Activated CD8-positive, alpha-beta memory T cell treated with anti-CD3 and anti-CD28 coated beads, Interleukin-2, amount 50 U/mL, for 4 hours (primary cell): ENCODE measurements at regions not wholly inside any gene's neighbourhood (a gene's known extent, or its start where the extent isn't known, plus 50 kb on each side); places are given as distances from the start of the nearest gene placed in this dataset.

Experiments used
- DNase-seq: peaks from one replicate; pipeline ENCODE4 v3.0.0-alpha.2; 2020

DNA sequence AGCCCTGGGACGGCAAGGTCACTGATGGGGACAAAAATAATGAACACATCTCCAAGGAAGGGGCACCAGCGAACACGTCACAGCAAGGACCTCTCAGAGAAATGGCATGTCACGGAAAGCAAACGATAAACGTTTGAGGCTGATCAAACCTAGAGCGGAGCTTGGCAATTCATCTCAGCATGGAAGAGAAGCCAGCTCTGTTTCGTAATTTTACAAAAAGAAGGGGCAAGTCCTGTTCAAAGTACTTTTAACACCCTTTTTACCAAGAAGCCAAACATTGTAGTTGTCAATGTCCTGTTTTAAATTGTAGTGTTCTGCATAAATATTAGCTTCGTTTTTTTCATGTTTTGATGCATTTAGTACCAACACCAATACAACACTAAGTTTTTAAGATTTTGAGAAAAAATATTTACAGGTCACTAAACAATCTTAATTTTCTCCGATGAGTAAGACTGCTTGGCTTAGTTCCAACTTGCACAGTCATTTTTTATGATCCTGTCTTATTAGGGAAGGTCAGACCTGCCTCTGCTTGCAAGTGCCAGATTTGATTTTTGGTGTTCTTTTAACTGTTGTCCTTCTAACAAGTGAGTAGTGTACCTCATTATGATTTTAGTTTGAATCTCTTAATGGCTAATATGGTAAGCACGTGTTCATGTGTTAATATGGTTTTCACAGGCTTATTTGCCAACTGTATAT, 818.5 kb upstream of the SALL3 start:
- DNase-seq = no peak

DNA sequence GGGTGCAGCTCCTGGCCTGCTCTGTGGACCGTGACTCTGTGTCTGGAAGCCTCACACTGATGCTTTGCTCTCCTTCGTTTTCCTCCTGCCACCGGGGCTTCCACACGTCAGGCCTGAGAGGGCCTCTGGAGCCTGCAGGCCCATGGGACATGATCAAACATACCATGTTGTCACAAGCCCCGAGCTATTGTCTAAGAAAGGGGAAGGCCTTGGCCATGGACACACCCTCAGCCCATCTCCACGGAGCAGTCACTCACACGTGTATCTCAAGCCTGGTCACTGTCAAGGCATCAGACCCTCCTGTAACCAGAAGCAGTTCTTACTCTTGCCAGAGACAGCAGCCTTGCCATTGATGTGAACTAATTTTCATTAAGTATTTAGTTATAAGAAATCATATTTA, 814.1 kb upstream of the SALL3 start:
- DNase-seq = no peak

DNA sequence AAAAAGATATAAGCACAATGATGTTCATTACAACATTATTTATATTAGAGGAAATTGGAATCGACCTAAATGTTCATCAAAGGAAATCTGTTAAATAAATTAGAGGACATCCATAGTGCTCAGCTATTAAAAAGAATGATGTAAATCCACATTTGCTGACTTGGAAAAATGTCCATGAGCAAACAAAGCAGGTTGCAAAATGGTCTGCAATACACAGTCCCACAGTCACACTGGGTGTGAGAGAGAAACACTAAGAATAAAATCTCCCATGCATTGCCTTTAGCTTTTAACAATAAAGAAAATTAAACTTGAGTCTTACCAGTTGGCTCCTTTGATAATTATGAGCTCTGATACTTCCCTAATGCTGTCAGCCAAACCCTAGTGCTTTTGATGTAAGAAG, 811.1 kb upstream of the SALL3 start:
- DNase-seq = no peak

DNA sequence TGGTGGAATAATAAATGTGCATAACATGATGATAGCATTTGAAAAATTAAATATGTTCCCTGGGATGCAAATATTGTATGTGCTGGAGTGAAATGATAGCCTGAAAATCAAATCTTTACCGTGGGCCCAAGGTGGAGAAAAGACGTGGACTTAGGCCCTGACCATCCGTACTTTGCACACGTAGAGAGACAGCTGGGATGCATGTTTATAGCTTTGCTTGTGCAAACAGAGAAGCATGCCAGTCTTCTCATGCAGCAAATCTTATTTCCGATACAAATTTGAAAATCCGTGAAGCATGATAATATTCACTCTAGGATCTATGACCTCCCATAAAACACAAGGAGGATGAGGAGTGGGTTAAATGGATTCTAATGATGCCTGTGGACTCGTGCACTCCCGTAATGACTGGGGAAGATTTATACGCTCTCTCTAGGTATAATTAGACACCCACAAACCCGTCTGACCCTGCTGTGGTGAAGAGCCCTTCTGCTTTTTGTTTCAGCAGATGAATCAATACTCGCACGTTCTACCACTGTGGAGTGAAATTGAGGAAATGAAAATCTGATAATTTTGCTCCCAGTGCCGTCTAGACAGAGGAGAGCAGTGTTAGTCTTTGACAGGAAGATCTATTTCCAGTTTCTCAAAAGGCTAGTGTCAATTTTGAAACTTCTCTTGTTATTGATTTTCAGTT, 810.3 kb upstream of the SALL3 start:
- no peak for DNase-seq

DNA sequence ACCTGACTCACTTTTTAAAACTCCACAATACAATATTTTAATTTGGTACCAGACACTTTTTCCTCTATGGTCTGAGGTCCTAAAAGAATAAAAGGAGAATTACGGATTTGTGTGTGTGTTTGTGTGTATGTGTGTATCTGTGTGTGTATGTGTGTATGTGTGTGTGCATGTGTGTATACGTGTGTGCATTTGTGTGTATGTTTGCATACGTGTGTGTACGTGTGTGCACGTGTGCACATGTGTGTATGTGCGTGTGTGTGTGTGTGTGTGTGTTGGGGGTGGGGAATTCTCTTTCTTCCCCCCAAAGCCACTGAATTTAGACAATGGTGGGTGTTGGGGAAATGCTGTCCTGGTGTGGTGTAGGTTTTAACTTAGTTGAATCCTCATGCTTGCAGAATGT, 807.7 kb upstream of the SALL3 start:
- no peak for DNase-seq

DNA sequence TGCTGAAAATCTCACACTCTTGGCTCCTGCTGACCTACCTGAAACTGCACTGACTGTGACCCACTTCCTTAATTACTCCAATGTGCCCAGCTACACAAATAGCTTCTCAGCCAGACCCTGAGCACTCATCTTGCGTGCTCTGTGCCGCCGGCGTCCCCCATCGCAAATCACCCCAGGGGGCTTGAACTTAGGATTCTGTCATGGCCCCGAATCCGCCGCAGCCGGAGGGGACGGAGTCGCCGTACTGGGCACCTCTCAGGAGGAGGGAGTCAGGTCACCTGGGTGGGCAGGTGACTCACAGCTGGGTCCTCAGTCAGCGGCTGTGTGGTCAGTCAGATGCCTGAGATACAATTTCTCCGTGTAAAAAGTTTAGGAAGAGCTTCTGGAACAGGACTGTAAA, 804.9 kb upstream of the SALL3 start:
- no peak for DNase-seq

DNA sequence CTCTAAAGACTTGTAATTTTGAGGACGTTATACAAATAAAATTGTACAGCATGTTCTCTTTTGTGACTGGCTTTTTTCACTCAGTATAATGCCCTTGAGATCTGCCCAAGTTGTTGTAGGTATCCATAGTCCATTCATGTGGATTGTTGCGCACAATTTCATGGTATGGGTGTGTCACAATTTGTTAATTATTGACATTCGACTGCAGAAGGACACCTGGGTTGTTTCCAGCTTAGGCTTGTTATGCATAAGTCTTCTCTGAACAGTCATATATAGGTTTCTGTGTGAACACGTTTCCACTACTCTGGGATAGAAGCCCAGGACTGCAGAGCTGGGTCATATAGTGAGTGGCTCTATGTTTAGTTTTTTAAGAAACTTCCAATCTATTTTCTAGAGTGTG, 800.8 kb upstream of the SALL3 start:
- no peak for DNase-seq

DNA sequence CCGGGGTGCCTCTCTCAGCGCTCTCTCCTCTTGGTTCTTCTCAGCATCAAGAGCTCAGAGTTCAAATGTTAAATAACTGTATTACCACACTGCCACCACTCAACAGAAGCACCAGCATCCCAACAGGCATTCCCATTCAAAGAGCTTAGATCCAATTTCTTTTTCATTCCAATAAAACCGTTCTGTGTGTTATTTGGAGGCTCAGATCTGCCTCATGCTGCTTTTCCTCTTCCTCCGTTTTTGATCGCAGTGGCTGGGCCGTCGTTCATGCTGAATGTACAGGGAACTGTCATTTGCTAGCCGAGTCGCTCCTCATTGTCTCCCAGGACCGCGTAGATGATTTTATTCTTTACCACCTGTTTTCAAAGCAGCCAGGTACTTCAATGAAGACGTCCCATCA, 798.9 kb upstream of the SALL3 start:
- DNase-seq = no peak

DNA sequence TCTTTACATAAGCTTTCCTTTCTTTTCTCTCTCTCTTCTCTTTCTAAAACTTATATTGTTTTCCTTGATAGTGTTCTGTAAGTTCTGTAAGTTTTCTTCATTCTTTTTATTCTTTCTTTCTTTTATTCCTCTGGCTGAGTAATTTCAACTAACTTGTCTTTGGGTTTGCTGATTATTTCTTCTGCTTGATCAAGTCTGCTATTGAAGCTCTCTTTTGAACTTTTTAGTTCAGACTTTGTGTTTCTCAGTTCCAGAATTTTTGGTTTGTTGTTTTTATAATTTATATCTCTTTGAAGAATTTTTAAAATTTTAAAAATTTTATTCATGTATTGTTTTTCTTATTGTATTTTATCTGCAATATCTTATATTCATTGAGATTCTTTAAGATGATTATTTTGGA, 795.8 kb upstream of the SALL3 start:
- DNase-seq = no peak

DNA sequence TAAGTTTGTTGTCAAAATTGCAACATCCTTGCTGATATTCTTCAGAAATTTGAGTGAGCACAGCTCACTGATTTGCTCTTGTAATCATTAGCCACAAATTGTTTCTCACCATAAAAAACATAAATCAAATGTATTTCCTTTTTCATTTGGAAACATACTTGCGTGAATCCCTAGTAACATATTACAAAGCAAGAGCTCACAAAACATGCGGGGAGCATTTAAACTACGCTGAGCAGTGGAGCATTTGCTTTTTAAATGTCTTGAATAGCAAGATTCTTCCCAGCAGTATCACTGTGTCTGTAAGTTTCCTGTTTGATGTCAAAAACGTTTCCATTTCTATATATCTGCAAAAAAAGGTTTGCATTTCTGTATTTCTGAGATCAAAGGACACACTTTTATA, 788.3 kb upstream of the SALL3 start:
- no peak for DNase-seq

DNA sequence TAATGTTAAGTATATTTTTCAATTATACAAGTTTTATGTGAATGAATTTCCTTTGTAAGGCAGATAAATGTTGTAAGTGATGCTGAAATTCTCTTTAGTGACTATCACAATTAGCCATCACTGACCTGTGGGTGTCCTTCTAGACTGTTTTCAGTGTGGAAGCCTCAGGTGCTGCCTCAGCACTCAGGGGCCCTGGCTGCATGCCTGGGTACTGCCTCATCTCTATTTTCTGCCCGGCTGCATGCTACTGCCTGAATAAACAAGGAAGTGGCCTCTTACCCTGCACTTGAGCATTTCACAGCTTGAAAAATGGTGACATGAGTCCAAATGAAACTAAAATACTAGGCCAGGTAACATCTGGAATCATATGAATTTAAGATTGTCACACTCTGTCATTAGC, 787.6 kb upstream of the SALL3 start:
- no peak for DNase-seq

DNA sequence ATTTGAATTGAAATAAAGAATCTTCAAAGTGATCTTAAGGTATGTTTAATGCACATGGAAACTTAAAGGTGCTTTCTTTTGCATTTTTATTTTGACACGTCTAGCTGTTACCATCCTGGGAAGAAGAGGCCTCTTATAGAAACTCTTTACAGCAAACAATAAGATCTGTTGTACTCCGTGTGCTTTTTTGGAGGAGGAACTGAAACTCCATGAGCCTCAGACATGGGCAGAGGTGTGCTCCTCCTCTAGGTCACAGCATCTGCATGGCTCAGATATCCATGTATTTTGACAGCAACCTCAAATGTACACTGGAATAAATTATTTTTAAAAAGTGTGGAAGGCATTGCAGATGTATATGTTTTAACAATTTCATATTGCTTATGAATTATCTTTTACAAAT, 783.3 kb upstream of the SALL3 start:
- DNase-seq = no peak

DNA sequence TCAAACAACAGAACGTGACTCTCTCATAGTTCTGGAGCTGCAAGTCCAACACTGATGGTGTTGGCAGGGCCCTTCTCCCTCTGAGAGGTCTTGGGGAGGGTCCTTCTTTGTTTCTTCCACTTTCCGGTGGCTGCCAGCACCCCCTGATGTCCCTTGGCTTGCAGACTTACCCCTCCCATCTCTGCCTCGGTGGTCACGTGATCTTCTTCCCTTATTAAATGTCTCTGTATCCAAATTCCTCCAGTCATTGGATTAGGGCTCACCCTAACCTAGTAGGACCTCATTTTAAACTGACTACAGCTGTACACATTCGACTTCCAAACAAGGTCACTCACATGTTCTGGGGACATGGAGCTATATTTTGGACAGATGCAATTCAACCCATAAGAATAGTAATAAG, 780.6 kb upstream of the SALL3 start:
- DNase-seq = no peak

DNA sequence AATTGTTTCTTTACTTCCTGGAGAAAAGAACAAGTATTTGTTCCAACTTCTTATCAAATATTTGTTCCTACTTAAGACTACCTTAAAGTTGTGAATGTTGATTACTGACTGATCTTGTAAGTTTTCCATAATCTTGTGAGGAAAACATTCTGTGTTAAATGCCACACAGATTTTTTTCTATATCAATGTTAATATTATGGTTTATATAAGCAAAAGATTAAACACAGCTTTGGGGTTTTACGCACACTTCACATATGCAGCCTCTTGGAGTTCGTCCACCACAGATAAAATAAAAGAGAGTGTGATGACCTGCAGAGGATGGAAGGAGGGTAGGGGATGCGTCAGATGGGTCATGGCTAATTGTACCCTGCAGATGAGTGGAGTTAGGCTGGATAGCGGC, 780.0 kb upstream of the SALL3 start:
- no peak for DNase-seq

DNA sequence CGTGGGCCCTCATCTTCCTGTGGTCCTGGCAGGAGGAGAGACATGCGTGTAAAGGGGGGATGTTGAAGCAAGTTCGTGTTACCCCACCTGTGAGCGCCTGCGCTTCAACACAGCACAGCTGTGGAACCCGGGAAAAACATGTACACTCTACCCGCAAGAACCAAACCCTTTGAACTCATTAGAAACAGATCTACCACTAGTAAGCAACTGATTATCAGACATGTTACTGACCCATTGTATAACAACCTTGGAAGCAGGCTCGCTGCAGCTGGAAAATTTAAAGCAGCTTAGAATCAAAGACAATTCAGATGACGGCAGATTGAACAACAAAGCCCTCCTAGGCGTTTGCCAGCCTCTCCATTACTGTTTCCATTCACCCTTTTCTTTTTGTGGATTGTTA, 771.7 kb upstream of the SALL3 start:
- no peak for DNase-seq

DNA sequence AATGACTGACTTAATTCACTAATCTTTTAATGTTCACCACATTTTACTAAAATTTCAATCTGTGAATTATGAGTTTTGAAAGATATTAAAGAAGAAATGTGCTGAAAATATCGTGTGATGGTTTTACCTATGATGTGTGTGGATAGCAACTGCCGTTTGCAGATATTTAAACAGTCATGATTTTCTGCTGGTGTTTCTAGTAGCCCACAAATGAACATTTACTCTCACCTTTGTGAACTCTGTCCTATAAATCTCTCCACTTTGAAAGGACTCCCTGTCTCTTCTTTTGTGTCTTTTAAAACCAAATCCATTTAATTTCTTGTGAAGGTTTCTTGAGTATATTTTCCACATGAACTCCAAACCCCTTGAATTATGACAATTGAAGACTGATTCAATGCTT, 771.2 kb upstream of the SALL3 start:
- no peak for DNase-seq

DNA sequence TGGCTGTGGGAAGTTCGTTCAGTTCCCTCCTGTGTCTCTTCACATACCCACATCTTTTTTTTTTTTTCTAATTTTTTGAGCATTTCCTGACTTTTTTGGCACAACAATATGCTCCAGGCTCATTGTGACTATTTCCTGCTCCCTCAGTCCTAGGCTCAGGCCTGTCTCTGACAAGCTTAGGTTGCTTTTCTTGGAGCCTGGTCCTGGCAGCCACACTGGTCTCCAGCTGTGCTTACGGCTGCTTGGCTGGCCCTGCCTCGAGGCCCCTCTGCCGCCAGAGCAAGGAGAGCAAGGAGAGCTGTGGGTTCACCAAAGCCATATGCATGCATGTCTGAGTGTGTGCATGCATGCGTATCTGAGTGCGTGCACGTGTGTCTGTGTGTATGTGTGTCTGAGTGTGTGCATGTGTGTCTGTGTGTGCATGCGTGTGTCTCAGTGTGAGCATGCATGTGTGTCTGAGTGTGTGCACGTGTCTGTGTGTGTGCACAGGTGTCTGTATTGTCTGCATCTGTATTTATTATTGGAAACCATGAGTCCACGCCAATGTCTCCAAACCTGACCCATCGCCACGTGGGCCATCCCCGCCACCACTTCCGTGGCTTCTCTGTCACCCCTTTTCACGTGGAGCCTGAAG, 766.1 kb upstream of the SALL3 start:
- no peak for DNase-seq

DNA sequence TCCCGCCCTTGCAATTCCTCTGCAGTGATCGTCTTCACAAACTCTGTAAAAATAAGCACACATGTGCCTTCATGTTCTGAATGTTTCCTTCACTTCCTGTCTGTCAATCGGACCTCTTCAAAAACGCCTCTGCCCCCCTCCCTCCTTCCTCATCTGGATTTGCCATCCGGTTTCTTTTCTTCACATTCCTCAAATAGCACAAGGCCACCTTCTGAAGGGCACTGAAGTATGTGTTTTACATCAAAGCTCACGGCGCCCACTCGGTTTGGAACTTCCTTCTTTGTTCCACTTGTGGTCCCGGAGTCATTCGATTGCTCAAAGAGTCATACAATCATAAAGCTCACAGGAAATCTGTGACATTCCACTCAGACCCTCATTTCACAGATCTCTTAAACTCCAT, 758.1 kb upstream of the SALL3 start:
- DNase-seq = no peak

DNA sequence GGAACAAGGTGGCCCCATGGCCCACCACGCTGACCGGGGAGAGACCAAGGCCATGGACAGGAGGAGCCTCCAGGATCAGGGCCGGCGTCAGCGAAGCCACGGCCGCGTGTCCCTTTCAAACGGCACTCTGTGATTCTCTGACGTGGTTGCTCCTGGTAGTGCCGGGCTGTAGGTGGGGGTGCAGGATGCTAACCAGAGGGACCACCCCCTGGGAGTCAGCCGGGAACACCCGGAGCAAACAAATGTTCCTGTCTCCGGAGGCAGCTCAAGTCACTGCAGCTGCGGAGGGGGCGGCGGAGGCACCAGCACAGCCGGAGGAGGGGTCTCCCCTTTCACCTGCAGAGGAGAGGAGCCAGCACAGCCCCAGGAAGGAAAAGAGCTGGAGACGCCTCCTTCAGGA, 750.6 kb upstream of the SALL3 start:
- no peak for DNase-seq

DNA sequence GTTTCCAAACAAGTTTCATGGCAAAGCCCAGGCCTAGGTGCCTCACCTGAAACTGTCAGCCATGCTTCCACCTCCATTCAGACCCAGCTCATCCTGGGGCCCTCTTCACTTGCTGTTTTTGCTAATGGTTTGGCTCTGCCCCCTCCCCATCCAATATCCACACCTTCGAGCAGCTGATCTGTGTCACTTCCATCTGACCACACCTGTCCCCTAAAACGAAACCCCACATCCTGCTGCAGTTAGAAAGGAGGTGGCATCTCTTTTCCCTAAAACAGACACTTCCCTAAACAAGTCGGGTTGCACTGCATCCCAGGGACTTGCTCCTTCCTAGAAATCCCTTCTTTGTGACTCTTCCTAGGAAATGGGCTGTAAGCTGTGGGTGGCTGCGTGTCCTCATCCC, 748.7 kb upstream of the SALL3 start:
- DNase-seq = no peak

DNA sequence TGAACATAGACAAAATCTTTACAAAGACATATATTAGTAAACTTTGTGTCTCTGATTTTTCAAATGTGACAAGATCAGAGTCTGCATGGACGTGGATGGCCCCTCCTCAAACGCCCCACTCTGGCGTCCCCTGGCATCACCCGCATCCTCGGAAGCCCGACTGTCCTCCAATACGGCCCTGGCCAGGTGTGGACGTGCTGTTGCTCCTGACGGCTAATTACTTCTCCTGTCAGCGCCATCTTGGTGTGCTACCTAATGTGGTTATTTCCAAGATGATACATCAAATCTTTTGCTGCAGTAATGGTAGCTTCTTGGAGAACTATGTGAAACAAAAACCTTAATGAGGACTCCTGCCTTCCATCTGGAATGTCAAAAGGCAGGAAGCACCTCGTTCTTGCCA, 747.4 kb upstream of the SALL3 start:
- DNase-seq = no peak

DNA sequence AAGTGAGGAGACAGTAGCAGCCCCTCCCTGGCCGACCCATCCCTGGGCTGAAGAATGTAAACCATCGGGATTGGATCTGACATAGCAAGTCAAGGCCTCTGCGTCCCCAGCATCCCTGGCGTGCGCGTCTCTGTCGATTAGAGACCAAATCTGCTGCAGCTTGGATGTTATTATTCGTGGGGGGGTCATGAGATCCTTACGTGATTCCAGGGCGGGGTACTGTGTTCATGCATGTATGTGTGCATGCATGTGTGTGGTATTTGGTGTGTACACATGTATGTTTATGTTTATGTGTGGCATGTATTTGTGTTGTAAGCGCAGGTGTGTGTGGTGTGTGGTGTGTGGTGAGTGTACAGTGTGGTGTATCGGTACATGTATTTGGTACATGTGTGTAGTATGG, 741.8 kb upstream of the SALL3 start:
- no peak for DNase-seq

DNA sequence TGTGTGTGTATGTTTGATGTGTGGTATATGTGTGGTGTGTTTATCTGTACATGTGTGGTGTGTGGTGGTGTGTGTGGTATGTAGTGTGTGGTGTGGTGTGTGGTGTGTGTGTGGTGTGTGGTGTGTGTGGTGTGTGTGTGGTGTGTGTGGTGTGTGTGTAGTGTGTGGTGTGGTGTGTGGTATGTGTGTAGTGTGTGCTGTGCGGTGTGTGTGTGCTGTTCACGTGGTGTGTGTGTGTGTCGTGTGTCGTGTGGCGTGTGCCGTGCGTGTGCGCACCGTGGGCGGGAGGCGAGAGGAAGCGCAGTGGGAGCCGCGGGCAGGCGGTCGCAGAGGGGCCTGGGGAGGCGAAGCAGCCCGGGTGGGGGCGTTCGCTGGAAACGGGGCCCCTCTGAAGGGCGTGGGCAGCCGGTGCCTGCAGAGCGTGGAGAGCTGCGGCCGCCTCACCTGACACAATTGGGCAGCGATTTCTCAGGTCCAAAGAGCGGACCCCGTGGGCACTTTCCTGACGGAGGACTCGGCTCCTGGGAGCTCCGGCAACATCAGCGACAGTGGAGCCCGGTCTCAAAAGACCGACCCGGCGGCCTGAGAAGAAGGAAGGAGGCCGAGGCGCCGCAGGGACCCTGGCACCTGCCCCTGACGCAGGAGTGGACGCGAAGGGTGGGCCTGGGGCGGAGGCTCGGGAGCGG, 741.1 kb upstream of the SALL3 start:
- DNase-seq = no peak

DNA sequence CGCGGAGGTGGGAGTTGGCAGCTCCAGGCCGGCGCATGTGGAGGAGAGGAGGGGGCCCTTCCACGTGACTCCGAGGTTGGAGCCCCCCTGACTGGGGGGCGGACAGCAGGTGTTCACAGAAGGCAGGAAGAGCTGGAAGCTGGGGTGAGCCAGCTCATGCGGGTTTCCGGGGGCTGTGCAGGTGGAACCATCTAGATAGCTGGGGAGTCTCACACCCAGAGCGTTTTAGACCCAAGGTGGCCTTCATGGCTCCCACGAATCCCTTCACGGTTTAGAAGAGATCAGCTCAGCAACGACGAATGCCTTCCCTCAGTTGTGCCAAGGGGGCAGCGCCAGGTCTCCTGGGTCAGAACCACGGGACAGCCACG, 740.5 kb upstream of the SALL3 start:
- no peak for DNase-seq
